ENCODE measurements at regions not wholly inside any gene's neighbourhood (a gene's known extent, or its start where the extent isn't known, plus 50 kb on each side); places are given as distances from the start of the nearest gene placed in this dataset.

DNA sequence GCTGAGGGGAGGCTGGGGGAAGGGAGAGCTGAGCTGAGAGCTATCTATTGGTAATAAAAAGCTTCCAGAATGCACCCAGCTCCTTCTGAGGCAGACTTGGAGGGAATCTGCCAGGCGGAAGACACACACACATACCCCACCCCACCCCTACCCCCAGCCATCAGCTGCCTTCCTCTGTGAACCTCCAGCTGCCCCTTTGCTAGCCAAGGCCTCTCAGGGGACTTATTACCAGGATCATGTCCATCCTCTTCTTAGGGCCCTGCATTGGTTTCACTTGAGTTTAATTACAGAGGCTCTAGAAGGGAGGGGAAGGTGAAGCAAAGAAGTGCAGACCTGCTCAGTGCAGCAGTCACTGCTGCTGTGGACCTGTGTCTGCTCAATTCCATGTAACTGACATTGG lies 156.4 kb downstream of the OMA1 start:
- TF ChIP-seq, protein P1, sequence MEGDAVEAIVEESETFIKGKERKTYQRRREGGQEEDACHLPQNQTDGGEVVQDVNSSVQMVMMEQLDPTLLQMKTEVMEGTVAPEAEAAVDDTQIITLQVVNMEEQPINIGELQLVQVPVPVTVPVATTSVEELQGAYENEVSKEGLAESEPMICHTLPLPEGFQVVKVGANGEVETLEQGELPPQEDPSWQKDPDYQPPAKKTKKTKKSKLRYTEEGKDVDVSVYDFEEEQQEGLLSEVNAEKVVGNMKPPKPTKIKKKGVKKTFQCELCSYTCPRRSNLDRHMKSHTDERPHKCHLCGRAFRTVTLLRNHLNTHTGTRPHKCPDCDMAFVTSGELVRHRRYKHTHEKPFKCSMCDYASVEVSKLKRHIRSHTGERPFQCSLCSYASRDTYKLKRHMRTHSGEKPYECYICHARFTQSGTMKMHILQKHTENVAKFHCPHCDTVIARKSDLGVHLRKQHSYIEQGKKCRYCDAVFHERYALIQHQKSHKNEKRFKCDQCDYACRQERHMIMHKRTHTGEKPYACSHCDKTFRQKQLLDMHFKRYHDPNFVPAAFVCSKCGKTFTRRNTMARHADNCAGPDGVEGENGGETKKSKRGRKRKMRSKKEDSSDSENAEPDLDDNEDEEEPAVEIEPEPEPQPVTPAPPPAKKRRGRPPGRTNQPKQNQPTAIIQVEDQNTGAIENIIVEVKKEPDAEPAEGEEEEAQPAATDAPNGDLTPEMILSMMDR (IDR thresholded peaks at IDR 0.05): no peak
- H3K9me3 ChIP-seq: no peaks in the 10 kb centered on the region
- DNase-seq (ENCODE audit: low spot score) (no peak), ATAC-seq (ENCODE audit: insufficient number of reproducible peaks, low FRiP score, low read depth) (no peak)
- H3K27me3 ChIP-seq (replicated peaks; ENCODE audit: insufficient read depth): no peaks in the 10 kb centered on the region
- H3K4me1 ChIP-seq (ENCODE audit: control insufficient read depth in 1 of 2, low read depth in 2 of 2): no peaks in the 10 kb centered on the region
- H3K4me3 ChIP-seq: no peak overlapping the region
- H3K36me3 ChIP-seq: no peaks in the 10 kb centered on the region
- no peak overlapping the region for H3K27ac ChIP-seq

DNA sequence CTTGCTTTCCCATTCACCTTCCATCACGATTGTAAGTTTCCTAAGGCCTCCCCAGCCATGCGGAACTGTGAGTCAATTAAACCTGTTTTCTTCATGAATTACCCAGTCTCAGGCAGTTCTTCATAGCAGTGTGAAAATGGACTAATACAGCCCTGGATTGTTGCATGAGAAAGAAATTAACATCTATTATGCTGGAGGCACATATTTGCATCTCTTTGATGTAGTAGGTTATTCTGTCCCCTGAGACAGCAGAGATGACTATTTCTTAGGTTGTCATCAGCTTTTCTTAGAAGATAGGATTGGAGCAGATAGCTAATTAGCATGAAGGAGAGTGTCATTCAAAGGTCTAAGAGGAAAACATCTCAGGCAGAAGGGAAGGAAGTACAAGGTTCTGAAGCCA lies 166.2 kb downstream of the OMA1 start:
- ATAC-seq (ENCODE audit: insufficient number of reproducible peaks, low FRiP score, low read depth): no peak
- no peaks in the 10 kb centered on the region for H3K27me3 ChIP-seq (replicated peaks; ENCODE audit: insufficient read depth)

DNA sequence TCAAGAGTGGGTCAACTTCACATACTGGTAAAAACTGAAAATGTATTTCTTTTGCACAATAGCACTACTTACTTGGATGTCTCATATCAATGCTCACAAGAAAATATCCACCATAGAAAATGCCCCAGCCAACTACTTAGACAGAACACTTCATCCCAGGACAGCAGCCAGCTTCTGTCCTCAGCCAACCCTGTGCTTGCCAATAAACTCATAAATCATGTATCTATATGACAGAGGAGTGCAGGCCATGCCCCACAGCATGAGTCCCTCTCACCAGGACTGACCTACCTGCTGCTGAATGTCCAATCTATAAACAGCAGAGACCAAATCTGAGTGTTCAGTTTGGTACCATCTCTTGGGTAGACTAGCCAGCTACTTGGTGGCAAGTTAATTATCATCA lies 179.3 kb downstream of the OMA1 start:
- H3K27me3 ChIP-seq (replicated peaks; ENCODE audit: insufficient read depth): no peaks in the 10 kb centered on the region
- H3K4me1 ChIP-seq (ENCODE audit: control insufficient read depth in 1 of 2, low read depth in 2 of 2): no peaks in the 10 kb centered on the region
- TF ChIP-seq, protein P1 (IDR thresholded peaks at IDR 0.05): no peak
- no peaks in the 10 kb centered on the region for H3K36me3 ChIP-seq
- ATAC-seq (ENCODE audit: insufficient number of reproducible peaks, low FRiP score, low read depth): no peak
- no peak overlapping the region for H3K4me3 ChIP-seq
- H3K27ac ChIP-seq: no peak overlapping the region
- H3K9me3 ChIP-seq: no peaks in the 10 kb centered on the region
- DNase-seq (ENCODE audit: low spot score): no peak

More for the DNA sequence above, 166.2 kb downstream of the OMA1 start:
- H3K4me3 ChIP-seq: no peak overlapping the region
- TF ChIP-seq, protein P1 (IDR thresholded peaks at IDR 0.05): no peak
- H3K27ac ChIP-seq: no peak overlapping the region
- H3K4me1 ChIP-seq (ENCODE audit: control insufficient read depth in 1 of 2, low read depth in 2 of 2): no peaks in the 10 kb centered on the region
- no peak for DNase-seq (ENCODE audit: low spot score)
- no peaks in the 10 kb centered on the region for H3K36me3 ChIP-seq
- no peaks in the 10 kb centered on the region for H3K9me3 ChIP-seq

DNA sequence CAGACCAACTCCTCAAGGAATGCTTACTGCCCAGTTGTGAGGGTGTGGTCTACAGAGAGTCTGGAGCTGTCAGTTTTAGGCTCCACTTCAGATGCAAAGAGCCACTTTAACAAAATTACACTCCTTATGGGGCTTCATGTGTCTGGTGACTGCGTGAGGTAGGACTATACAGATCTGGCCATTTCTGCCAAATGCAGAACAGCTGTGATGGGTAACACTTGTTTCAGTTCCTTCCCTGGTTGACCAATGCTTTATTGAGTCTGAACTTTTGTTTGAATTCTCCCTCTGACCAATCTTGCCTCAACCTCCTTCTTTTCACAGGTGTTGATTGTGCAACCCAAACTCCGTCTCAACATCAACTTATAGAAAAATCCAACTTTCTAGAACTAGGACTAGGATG lies 181.2 kb downstream of the OMA1 start:
- H3K4me3 ChIP-seq: no peak overlapping the region
- H3K27me3 ChIP-seq (replicated peaks; ENCODE audit: insufficient read depth): no peaks in the 10 kb centered on the region
- ATAC-seq (ENCODE audit: insufficient number of reproducible peaks, low FRiP score, low read depth) (no peak), DNase-seq (ENCODE audit: low spot score) (no peak)
- no peak overlapping the region for H3K27ac ChIP-seq
- no peaks in the 10 kb centered on the region for H3K36me3 ChIP-seq
- no peaks in the 10 kb centered on the region for H3K4me1 ChIP-seq (ENCODE audit: control insufficient read depth in 1 of 2, low read depth in 2 of 2)
- TF ChIP-seq, protein P1 (IDR thresholded peaks at IDR 0.05): no peak
- no peaks in the 10 kb centered on the region for H3K9me3 ChIP-seq

DNA sequence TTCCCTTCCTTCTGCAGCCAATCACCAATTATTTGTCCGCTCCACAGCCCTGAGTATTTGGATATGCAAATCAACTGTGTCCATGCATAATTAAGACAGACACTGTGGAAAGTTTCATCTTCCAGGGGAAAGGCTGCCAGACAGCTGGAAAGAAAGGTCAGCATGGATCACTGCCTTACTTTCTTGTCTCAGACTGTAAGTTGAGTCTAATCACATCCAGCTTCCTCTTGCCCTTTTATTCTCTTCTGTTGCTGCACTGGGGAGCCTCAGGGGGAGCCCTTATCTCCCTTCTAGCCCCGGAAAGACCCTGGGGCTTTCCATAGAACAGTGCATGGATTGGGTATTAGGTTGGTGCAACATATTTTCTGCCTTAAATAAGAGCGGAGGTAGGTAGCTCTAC lies 182.9 kb downstream of the OMA1 start:
- DNase-seq (ENCODE audit: low spot score) (no peak), ATAC-seq (ENCODE audit: insufficient number of reproducible peaks, low FRiP score, low read depth) (no peak)
- Histone ChIP-seq H3K4me1 (ENCODE audit: control insufficient read depth in 1 of 2, low read depth in 2 of 2) (no peaks in the 10 kb centered on the region), H3K27ac (no peak overlapping the region), H3K4me3 (no peak overlapping the region), H3K27me3 (replicated peaks; ENCODE audit: insufficient read depth) (no peaks in the 10 kb centered on the region), H3K9me3 (no peaks in the 10 kb centered on the region), H3K36me3 (no peaks in the 10 kb centered on the region)
- TF ChIP-seq, protein P1 (IDR thresholded peaks at IDR 0.05): no peak

All from thoracic aorta (tissue), 2 donors.